Activated naive CD8-positive, alpha-beta T cell treated with anti-CD3 and anti-CD28 coated beads, Interleukin-2, amount 10 ng/mL, durations not matched to agents 7 days and 5 days (primary cell): ENCODE measurements at regions not wholly inside any gene's neighbourhood (a gene's known extent, or its start where the extent isn't known, plus 50 kb on each side); places are given as distances from the start of the nearest gene placed in this dataset.

Experiments
- ATAC-seq: fragments of 150-1000 bp; cut with Tn5 transposase; one replicate; pipeline ENCODE4 v1.10.0; 2021; ENCODE audit warnings: low read depth, moderate library complexity
- POLR2A ChIA-PET: fragments of 350-600 bp; sonication (Branson Sonifier 250); formaldehyde crosslinking; loops from one replicate; lab custom pipeline; 2021; ENCODE audit warnings: antibody characterized with exemption; lab: Charles Lee
- DNase-seq: peaks from one replicate; pipeline ENCODE4 v3.0.0; 2021
- H3K27ac Mint-ChIP-seq: one replicate; pipeline ENCODE4 v1.8.0; 2022; ENCODE audit warnings: mild to moderate bottlenecking, mixed read lengths
- H3K27me3 Mint-ChIP-seq: one replicate; pipeline ENCODE4 v1.8.0; 2022; ENCODE audit warnings: mild to moderate bottlenecking, moderate library complexity, mixed read lengths
- H3K36me3 Mint-ChIP-seq: one replicate; pipeline ENCODE4 v1.8.0; 2021; ENCODE audit warnings: mild to moderate bottlenecking, mixed read lengths
- H3K4me1 Mint-ChIP-seq: one replicate; pipeline ENCODE4 v1.8.0; 2021; ENCODE audit warnings: mixed read lengths
- H3K4me3 Mint-ChIP-seq: one replicate; pipeline ENCODE4 v1.8.0; 2022; ENCODE audit warnings: mild to moderate bottlenecking, moderate library complexity, mixed read lengths
- H3K9me3 Mint-ChIP-seq: one replicate; pipeline ENCODE4 v1.8.0; 2021; ENCODE audit warnings: mixed read lengths

GRCh38 chr16:54829691-54830090, 101.0 kb upstream of the IRX5 start:
- ATAC-seq: no peak
- H3K27ac Mint-ChIP-seq: no peak overlapping the region
- H3K9me3 Mint-ChIP-seq: peaks cover 7% of the 10 kb centered on the region
- no peaks in the 10 kb centered on the region for H3K36me3 Mint-ChIP-seq
- H3K27me3 Mint-ChIP-seq: peaks cover 4% of the 10 kb centered on the region
- no peak for DNase-seq
- no peaks in the 10 kb centered on the region for H3K4me1 Mint-ChIP-seq
- H3K4me3 Mint-ChIP-seq: no peak overlapping the region
- POLR2A ChIA-PET: no interaction called here

- POLR2A ChIA-PET: no interaction called here
- H3K4me3 Mint-ChIP-seq: no peak overlapping the region
- peaks cover 5% of the 10 kb centered on the region for H3K9me3 Mint-ChIP-seq
- ATAC-seq (no peak), DNase-seq (no peak)
- no peaks in the 10 kb centered on the region for H3K36me3 Mint-ChIP-seq
- no peaks in the 10 kb centered on the region for H3K4me1 Mint-ChIP-seq
- H3K27me3 Mint-ChIP-seq: no peaks in the 10 kb centered on the region
- H3K27ac Mint-ChIP-seq: no peak overlapping the region
Measured at GRCh38 chr16:54822892-54823291, 107.8 kb upstream of the IRX5 start.

DNA sequence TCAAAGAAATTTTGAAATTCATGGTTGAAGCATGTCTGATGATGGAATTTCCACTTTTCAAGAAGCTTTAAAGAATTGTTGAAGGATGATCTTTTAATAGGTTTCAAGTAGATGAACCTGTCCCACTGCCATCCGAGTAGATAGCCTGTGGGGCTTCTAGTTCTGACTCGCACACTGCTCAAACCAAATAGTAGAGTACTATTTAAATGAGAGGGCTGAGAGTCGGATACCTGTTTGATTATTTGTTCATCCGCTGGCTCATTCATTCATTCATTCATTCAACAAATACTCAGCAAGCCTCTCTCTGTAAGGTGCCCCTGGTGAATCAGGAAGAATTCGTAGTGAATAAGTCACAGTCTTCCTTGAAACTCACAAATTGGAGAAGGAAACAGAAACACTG, 108.2 kb upstream of the IRX5 start:
- no peaks in the 10 kb centered on the region for H3K27me3 Mint-ChIP-seq
- no peak for DNase-seq
- no peak for ATAC-seq
- POLR2A ChIA-PET: no interaction called here
- H3K4me3 Mint-ChIP-seq: no peak overlapping the region
- H3K27ac Mint-ChIP-seq: no peak overlapping the region
- H3K36me3 Mint-ChIP-seq: no peaks in the 10 kb centered on the region
- peaks cover 5% of the 10 kb centered on the region for H3K9me3 Mint-ChIP-seq
- H3K4me1 Mint-ChIP-seq: no peaks in the 10 kb centered on the region

DNA sequence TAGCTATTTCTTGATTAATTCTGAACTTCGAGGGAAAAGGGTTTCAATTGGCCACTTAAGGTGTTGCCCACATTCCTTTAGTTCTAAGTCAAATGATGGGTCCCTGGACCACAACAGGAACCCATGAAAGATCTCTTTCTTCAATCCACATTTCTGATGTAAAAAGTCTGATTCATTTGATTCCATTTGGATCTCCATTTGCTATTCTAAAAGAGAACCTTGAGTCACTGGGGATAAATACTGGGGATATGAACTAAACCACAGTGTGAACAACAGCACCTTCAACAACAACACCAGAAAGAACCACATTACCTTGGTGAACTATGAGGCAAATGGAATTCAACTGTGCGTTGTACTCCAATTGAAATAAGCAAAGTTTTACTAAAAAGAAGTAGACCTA, 108.9 kb upstream of the IRX5 start:
- DNase-seq (no peak), ATAC-seq (no peak)
- H3K9me3 Mint-ChIP-seq: no peaks in the 10 kb centered on the region
- POLR2A ChIA-PET: no interaction called here
- H3K4me3 Mint-ChIP-seq: no peak overlapping the region
- no peak overlapping the region for H3K27ac Mint-ChIP-seq
- H3K27me3 Mint-ChIP-seq: no peaks in the 10 kb centered on the region
- no peaks in the 10 kb centered on the region for H3K36me3 Mint-ChIP-seq
- no peaks in the 10 kb centered on the region for H3K4me1 Mint-ChIP-seq

DNA sequence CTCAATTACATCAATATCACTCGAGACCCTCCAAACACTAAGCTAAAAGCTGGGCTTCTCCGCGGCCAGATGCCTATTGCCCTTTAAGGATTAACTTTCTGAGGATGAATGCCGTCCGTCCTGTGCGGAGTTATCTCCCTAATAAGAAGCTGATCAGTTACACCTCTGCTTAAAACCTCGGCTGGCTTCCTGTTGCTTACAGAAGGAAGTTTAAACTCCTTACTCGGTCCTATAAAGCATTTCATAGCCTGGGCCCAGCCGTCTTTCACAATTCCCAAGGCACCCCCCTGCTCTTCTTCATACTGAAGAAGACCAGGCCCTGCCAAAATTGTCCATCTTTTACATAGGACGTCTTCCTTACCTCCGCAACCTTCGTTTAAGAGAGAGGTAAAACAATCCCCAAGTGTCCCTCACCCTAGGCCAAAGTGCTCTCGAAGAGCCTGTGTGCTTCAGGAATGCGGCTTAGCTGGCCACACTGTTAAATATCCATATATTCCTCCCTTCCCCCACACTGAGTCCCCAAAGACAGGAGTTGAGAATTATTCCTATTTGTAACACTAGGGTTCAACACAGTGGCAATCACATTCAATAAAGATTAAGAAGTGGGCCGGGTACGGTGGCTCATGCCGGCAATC, 112.6 kb upstream of the IRX5 start:
- Mint-ChIP-seq H3K27ac (no peak overlapping the region), H3K4me3 (no peak overlapping the region), H3K27me3 (no peaks in the 10 kb centered on the region), H3K9me3 (no peaks in the 10 kb centered on the region), H3K4me1 (no peaks in the 10 kb centered on the region), H3K36me3 (no peaks in the 10 kb centered on the region)
- ATAC-seq (no peak), DNase-seq (no peak)
- POLR2A ChIA-PET: no interaction called here

DNA sequence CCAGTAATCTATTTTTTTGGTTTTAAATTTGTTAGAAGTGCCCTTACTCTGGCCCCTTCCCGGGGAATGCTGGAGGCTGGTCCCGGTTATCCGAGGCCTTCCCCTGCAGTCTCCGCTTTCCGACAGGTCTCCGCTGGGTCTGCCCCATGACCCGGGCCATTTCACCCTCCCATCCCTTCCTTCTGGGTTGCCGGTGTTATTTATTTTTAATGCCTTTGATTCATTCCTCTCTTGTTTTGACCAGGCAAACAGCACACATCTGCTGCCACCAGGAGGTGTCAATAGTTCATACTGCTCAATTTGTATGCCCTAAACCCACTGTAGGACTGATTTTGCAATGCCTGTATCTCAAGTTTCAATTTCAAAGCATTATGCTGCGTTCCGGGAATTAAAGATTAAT, 113.2 kb upstream of the IRX5 start:
- no peaks in the 10 kb centered on the region for H3K4me1 Mint-ChIP-seq
- H3K4me3 Mint-ChIP-seq: no peak overlapping the region
- no peak for ATAC-seq
- H3K9me3 Mint-ChIP-seq: no peaks in the 10 kb centered on the region
- H3K36me3 Mint-ChIP-seq: no peaks in the 10 kb centered on the region
- H3K27me3 Mint-ChIP-seq: no peaks in the 10 kb centered on the region
- POLR2A ChIA-PET: no interaction called here
- DNase-seq: no peak
- H3K27ac Mint-ChIP-seq: no peak overlapping the region

GRCh38 chr16:54816471-54816870, 114.2 kb upstream of the IRX5 start:
- Mint-ChIP-seq H3K36me3 (no peaks in the 10 kb centered on the region), H3K27ac (no peak overlapping the region), H3K4me1 (no peaks in the 10 kb centered on the region), H3K27me3 (peaks cover 2% of the 10 kb centered on the region), H3K4me3 (no peak overlapping the region), H3K9me3 (no peaks in the 10 kb centered on the region)
- ATAC-seq (no peak), DNase-seq (no peak)
- POLR2A ChIA-PET: no interaction called here

- DNase-seq (no peak), ATAC-seq (no peak)
- Mint-ChIP-seq H3K9me3 (no peaks in the 10 kb centered on the region), H3K27me3 (peaks cover 2% of the 10 kb centered on the region), H3K4me3 (no peak overlapping the region), H3K36me3 (no peaks in the 10 kb centered on the region), H3K4me1 (no peaks in the 10 kb centered on the region), H3K27ac (no peak overlapping the region)
- POLR2A ChIA-PET: no interaction called here
Measured at GRCh38 chr16:54815177-54815576, 115.5 kb upstream of the IRX5 start.

DNA sequence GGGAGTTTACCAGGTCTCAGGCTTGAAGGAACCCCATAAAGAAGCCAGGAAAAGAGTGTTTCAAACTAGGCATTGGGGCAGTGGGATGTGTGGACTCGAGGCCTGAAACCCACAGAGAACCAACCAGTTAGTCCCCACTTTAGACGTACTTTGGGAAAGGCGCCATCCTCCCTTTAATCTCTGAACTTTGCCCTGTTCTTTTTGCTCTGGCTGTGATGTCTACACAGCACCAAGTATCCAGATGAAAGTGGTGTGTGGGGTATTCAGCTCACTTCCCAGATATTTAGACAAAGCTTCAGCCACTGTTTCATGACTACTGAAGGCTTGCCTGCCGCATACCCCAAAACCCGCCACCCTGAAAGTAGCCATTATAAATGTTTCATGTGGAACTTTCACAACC, 116.9 kb upstream of the IRX5 start:
- no peaks in the 10 kb centered on the region for H3K4me1 Mint-ChIP-seq
- ATAC-seq (no peak), DNase-seq (no peak)
- H3K4me3 Mint-ChIP-seq: no peak overlapping the region
- H3K9me3 Mint-ChIP-seq: no peaks in the 10 kb centered on the region
- POLR2A ChIA-PET: no interaction called here
- H3K27me3 Mint-ChIP-seq: peaks cover 2% of the 10 kb centered on the region
- H3K36me3 Mint-ChIP-seq: no peaks in the 10 kb centered on the region
- no peak overlapping the region for H3K27ac Mint-ChIP-seq

GRCh38 chr16:54812229-54812628, 118.4 kb upstream of the IRX5 start:
- H3K4me1 Mint-ChIP-seq: no peaks in the 10 kb centered on the region
- H3K9me3 Mint-ChIP-seq: no peaks in the 10 kb centered on the region
- peaks cover 2% of the 10 kb centered on the region for H3K27me3 Mint-ChIP-seq
- POLR2A ChIA-PET: no interaction called here
- no peak overlapping the region for H3K27ac Mint-ChIP-seq
- H3K4me3 Mint-ChIP-seq: no peak overlapping the region
- no peaks in the 10 kb centered on the region for H3K36me3 Mint-ChIP-seq
- no peak for DNase-seq
- no peak for ATAC-seq

- no peak for ATAC-seq
- Mint-ChIP-seq H3K27me3 (peaks cover 2% of the 10 kb centered on the region), H3K36me3 (no peaks in the 10 kb centered on the region), H3K4me1 (no peaks in the 10 kb centered on the region), H3K9me3 (no peaks in the 10 kb centered on the region), H3K27ac (no peak overlapping the region), H3K4me3 (no peak overlapping the region)
- no peak for DNase-seq
- POLR2A ChIA-PET: no interaction called here
Measured at GRCh38 chr16:54808890-54809289, 121.8 kb upstream of the IRX5 start.

DNA sequence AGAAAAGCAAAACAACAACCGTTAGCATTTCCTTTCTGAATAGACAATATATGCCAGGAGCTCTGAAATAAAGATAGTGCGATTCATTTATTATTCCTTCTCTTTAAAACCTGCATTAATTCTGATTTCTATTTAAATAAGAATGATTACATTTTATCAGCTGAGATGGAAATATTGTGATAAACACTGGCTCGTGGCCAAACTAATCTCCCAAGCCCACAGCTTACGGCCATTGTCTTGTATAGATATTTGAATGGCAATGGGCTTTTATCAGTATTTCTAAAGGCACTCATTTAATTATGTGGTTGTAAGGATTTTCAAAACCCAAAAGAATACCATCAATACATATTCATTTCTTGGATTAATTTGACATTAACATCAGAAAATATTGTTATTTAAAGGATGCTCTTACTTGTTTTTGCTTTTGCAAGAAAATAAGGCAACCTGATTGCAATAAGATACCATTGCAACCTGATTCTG, 123.7 kb upstream of the IRX5 start:
- POLR2A ChIA-PET: no interaction called here
- H3K36me3 Mint-ChIP-seq: no peaks in the 10 kb centered on the region
- H3K27ac Mint-ChIP-seq: no peak overlapping the region
- no peaks in the 10 kb centered on the region for H3K4me1 Mint-ChIP-seq
- no peak for ATAC-seq
- DNase-seq: no peak
- H3K27me3 Mint-ChIP-seq: peaks cover 5% of the 10 kb centered on the region
- no peak overlapping the region for H3K4me3 Mint-ChIP-seq
- peaks cover 3% of the 10 kb centered on the region for H3K9me3 Mint-ChIP-seq

- Mint-ChIP-seq H3K27ac (no peak overlapping the region), H3K36me3 (no peaks in the 10 kb centered on the region), H3K27me3 (peaks cover 3% of the 10 kb centered on the region), H3K9me3 (peaks cover 3% of the 10 kb centered on the region), H3K4me3 (no peak overlapping the region), H3K4me1 (no peaks in the 10 kb centered on the region)
- no peak for ATAC-seq
- DNase-seq: no peak
- POLR2A ChIA-PET: no interaction called here
Measured at GRCh38 chr16:54806378-54806777, 124.3 kb upstream of the IRX5 start.

- Mint-ChIP-seq H3K27ac (no peak overlapping the region), H3K27me3 (peaks cover 3% of the 10 kb centered on the region), H3K4me3 (no peak overlapping the region), H3K36me3 (no peaks in the 10 kb centered on the region), H3K9me3 (peaks cover 5% of the 10 kb centered on the region), H3K4me1 (no peaks in the 10 kb centered on the region)
- POLR2A ChIA-PET: no interaction called here
- DNase-seq: no peak
- no peak for ATAC-seq
Measured at GRCh38 chr16:54805648-54806047, 125.0 kb upstream of the IRX5 start.
